H1 (cell line): ENCODE measurements at regions not wholly inside any gene's neighbourhood (a gene's known extent, or its start where the extent isn't known, plus 50 kb on each side); places are given as distances from the start of the nearest gene placed in this dataset.

Experiments
- CTCF ChIA-PET: fragments of 300-600 bp; sonication (Branson Sonifier 250); formaldehyde crosslinking; loops from one replicate; lab custom pipeline; 2021; ENCODE audit not compliant: partially characterized antibody; lab: Charles Lee
- POLR2A ChIA-PET: fragments of 300-600 bp; sonication (Branson Sonifier 250); formaldehyde crosslinking; loops from one replicate; lab custom pipeline; 2021; ENCODE audit warnings: inconsistent platforms; ENCODE audit not compliant: partially characterized antibody; lab: Charles Lee
- DNase-seq, 2 experiments: peaks; one replicate each; pipeline versions ENCODE4 v3.0.0 to v3.0.0-alpha.2; 2010 to 2022; ENCODE audit warnings: low spot score in 2 of 2, low read depth in 1 of 2, mixed read lengths in 1 of 2
- FAIRE-seq: peaks from 2 replicates; lab custom pipeline; 2011; peaks lifted over from hg19 to GRCh38; lab: Jason Lieb, UNC
- H2AFZ ChIP-seq: 2 replicates; pipeline ENCODE4 v1.8.1; 2012; ENCODE audit warnings: low read length, inconsistent platforms
- H2AK5ac ChIP-seq: 2 replicates; pipeline ENCODE4 v1.6.1; 2013; ENCODE audit warnings: low read depth, low read length
- H2BK120ac ChIP-seq: replicated peaks from 2 replicates; pipeline ENCODE3; 2013; ENCODE audit warnings: low read depth, low read length, inconsistent platforms
- H2BK12ac ChIP-seq: 2 replicates; pipeline ENCODE4 v1.6.1; 2013; ENCODE audit warnings: low read depth, low read length
- H2BK15ac ChIP-seq: 2 replicates; pipeline ENCODE4 v1.6.1; 2013; ENCODE audit warnings: low read length
- H2BK20ac ChIP-seq: 2 replicates; pipeline ENCODE4 v1.6.1; 2013; ENCODE audit warnings: low read length
- H2BK5ac ChIP-seq: 2 replicates; pipeline ENCODE4 v1.6.1; 2013; ENCODE audit warnings: low read depth, low read length
- H3K14ac ChIP-seq: 2 replicates; pipeline ENCODE4 v1.6.1; 2013; ENCODE audit warnings: inconsistent platforms; ENCODE audit not compliant: insufficient read length
- H3K18ac ChIP-seq: 2 replicates; pipeline ENCODE4 v1.6.1; 2013; ENCODE audit warnings: low read length; ENCODE audit errors: extremely low read depth
- H3K23ac ChIP-seq: 2 replicates; pipeline ENCODE4 v1.6.1; 2013; ENCODE audit warnings: inconsistent platforms; ENCODE audit not compliant: insufficient read length
- H3K23me2 ChIP-seq: 2 replicates; pipeline ENCODE4 v1.6.1; 2013; ENCODE audit warnings: low read depth, low read length
- H3K27ac ChIP-seq: 2 replicates; pipeline ENCODE4 v1.6.1; 2011; ENCODE audit warnings: low read depth, low read length, inconsistent platforms
- H3K27me3 ChIP-seq, 4 experiments: replicated peaks in 1 of 4; 1 replicate in 1 of 4; 2 replicates in 3 of 4; pipeline versions ENCODE4 v1.6.1 to v1.8.1; 2011 to 2013; ENCODE audit warnings: low read length in 3 of 4, mild to moderate bottlenecking in 3 of 4, inconsistent platforms in 2 of 4, mixed read lengths in 2 of 4, moderate library complexity in 1 of 4; ENCODE audit not compliant: control insufficient read depth in 3 of 4, insufficient read depth in 3 of 4; ENCODE audit errors: extremely low read depth in 1 of 4
- H3K36me3 ChIP-seq, 4 experiments: 2 replicates each; pipeline versions ENCODE4 v1.6.1 to v1.8.1; 2011 to 2013; ENCODE audit warnings: mild to moderate bottlenecking in 4 of 4, low read length in 3 of 4, moderate library complexity in 2 of 4, control low read depth in 1 of 4, inconsistent platforms in 1 of 4; ENCODE audit not compliant: insufficient read depth in 4 of 4, control insufficient read depth in 2 of 4
- H3K4ac ChIP-seq: replicated peaks from 2 replicates; pipeline ENCODE3; 2013; ENCODE audit warnings: low read length, low read depth, mixed read lengths, inconsistent platforms; ENCODE audit not compliant: insufficient read length
- H3K4me1 ChIP-seq, 4 experiments: replicated peaks in 1 of 4; 1 replicate in 1 of 4; 2 replicates in 3 of 4; pipeline versions ENCODE4 v1.6.1 to v1.8.1; 2011 to 2013; ENCODE audit warnings: low read length in 3 of 4, inconsistent platforms in 2 of 4, mixed read lengths in 1 of 4; ENCODE audit not compliant: insufficient read depth in 4 of 4, control insufficient read depth in 3 of 4
- H3K4me2 ChIP-seq, 2 experiments: 2 replicates each; pipeline versions ENCODE4 v1.6.1 to v1.8.1; 2011 to 2013; ENCODE audit warnings: low read depth in 2 of 2, low read length in 2 of 2, control low read depth in 1 of 2, inconsistent platforms in 1 of 2, mild to moderate bottlenecking in 1 of 2; ENCODE audit not compliant: insufficient read depth in 1 of 2
- H3K4me3 ChIP-seq, 4 experiments: fragments of 200-600, 300-600 bp in 1 of 4; sonication (generic), shearing (Covaris generic), sonication (Bioruptor Twin) in 1 of 4; 2 replicates each; pipeline versions ENCODE4 v1.5.1 to v1.8.1; 2011 to 2016; ENCODE audit warnings: low read length in 4 of 4, low read depth in 3 of 4, control low read depth in 2 of 4, inconsistent platforms in 2 of 4, mild to moderate bottlenecking in 2 of 4, mixed read lengths in 1 of 4, moderate library complexity in 1 of 4; ENCODE audit not compliant: insufficient read depth in 2 of 4; ENCODE audit errors: extremely low read depth in 1 of 4
- H3K56ac ChIP-seq: replicated peaks from 2 replicates; pipeline ENCODE3; 2013; ENCODE audit warnings: low read depth, mild to moderate bottlenecking, mixed read lengths, low read length, inconsistent platforms; ENCODE audit not compliant: insufficient read length
- H3K79me1 ChIP-seq: 2 replicates; pipeline ENCODE4 v1.6.1; 2013; ENCODE audit warnings: low read depth, low read length, control low read depth
- H3K79me2 ChIP-seq, 2 experiments: 2 replicates each; pipeline versions ENCODE4 v1.6.1 to v1.8.1; 2012 to 2013; ENCODE audit warnings: low read length in 2 of 2, mild to moderate bottlenecking in 2 of 2, inconsistent platforms in 1 of 2; ENCODE audit not compliant: insufficient read depth in 2 of 2, control insufficient read depth in 1 of 2
- H3K9ac ChIP-seq, 4 experiments: replicated peaks in 1 of 4; 1 replicate in 1 of 4; 2 replicates in 3 of 4; pipeline versions ENCODE4 v1.6.1 to v1.8.1; 2011 to 2013; ENCODE audit warnings: low read depth in 3 of 4, low read length in 3 of 4, control low read depth in 2 of 4, mild to moderate bottlenecking in 2 of 4, moderate library complexity in 2 of 4, inconsistent platforms in 1 of 4; ENCODE audit errors: extremely low read depth in 1 of 4
- H3K9me3 ChIP-seq, 2 experiments: 2 replicates each; pipeline versions ENCODE4 v1.6.1 to v1.8.1; 2012 to 2013; ENCODE audit warnings: mild to moderate bottlenecking in 2 of 2, moderate library complexity in 2 of 2, control low read depth in 1 of 2, inconsistent platforms in 1 of 2, low read depth in 1 of 2, low read length in 1 of 2, mixed read lengths in 1 of 2; ENCODE audit not compliant: insufficient read depth in 2 of 2
- H4K20me1 ChIP-seq, 2 experiments: replicated peaks in 1 of 2; 2 replicates each; pipeline versions ENCODE3 to v1.8.1; 2011 to 2013; ENCODE audit warnings: inconsistent platforms in 2 of 2, low read length in 2 of 2, mild to moderate bottlenecking in 1 of 2; ENCODE audit not compliant: insufficient read depth in 2 of 2, control insufficient read depth in 1 of 2
- H4K5ac ChIP-seq: 2 replicates; pipeline ENCODE4 v1.6.1; 2013; ENCODE audit warnings: low read length, low read depth, mixed read lengths, inconsistent platforms; ENCODE audit not compliant: insufficient read length
- H4K8ac ChIP-seq: 2 replicates; pipeline ENCODE4 v1.8.0; 2013; ENCODE audit warnings: mild to moderate bottlenecking, moderate library complexity, low read length, inconsistent platforms; ENCODE audit not compliant: insufficient read depth; ENCODE audit errors: extremely low read depth
- H4K91ac ChIP-seq: replicated peaks from 2 replicates; pipeline ENCODE3; 2013; ENCODE audit warnings: low read length, mixed read lengths, inconsistent platforms; ENCODE audit not compliant: insufficient read length
- ATF2 ChIP-seq: IDR thresholded peaks from 2 replicates; pipeline ENCODE4 v1.6.1; 2012; ENCODE audit warnings: low read length, inconsistent platforms
- EGR1 ChIP-seq: IDR thresholded peaks from 2 replicates; pipeline ENCODE4 v1.6.1; 2011; ENCODE audit warnings: low read depth, low read length, borderline replicate concordance
- EP300 ChIP-seq, 2 experiments: IDR thresholded peaks; 1 replicate in 1 of 2; 2 replicates in 1 of 2; pipeline ENCODE4 v1.6.1; 2011 to 2012; ENCODE audit warnings: low read depth in 2 of 2, low read length in 2 of 2, mild to moderate bottlenecking in 2 of 2, borderline replicate concordance in 1 of 2, inconsistent platforms in 1 of 2, moderate library complexity in 1 of 2
- EZH2 ChIP-seq: fragments of 200-600 bp; sonication (generic); IDR thresholded peaks from 2 replicates; pipeline ENCODE4 v1.7.1; 2012; ENCODE audit warnings: low read depth, mild to moderate bottlenecking, moderate library complexity, low read length, inconsistent platforms; ENCODE audit not compliant: severe bottlenecking
- GTF2F1 ChIP-seq: IDR thresholded peaks from 2 replicates; pipeline ENCODE4 v1.6.1; 2012; ENCODE audit warnings: low read depth, low read length, improper control_type of control experiment, borderline replicate concordance
- HDAC2 ChIP-seq, 2 experiments: fragments of 300-600 bp in 1 of 2; sonication (generic) in 1 of 2; IDR thresholded peaks; 2 replicates each; pipeline ENCODE4 v1.6.1; 2011 to 2012; ENCODE audit warnings: low read depth in 2 of 2, low read length in 2 of 2, mild to moderate bottlenecking in 2 of 2, moderate library complexity in 2 of 2, borderline replicate concordance in 1 of 2, inconsistent platforms in 1 of 2
- HDAC6 ChIP-seq: IDR thresholded peaks from one replicate; pipeline ENCODE4 v1.7.1; 2012; ENCODE audit warnings: low read depth, mild to moderate bottlenecking, inconsistent platforms, low read length, moderate library complexity
- POU5F1 ChIP-seq: IDR thresholded peaks from 2 replicates; pipeline ENCODE4 v1.6.1; 2011; ENCODE audit warnings: low read depth, mild to moderate bottlenecking, low read length, moderate library complexity
- SP1 ChIP-seq: IDR thresholded peaks from 2 replicates; pipeline ENCODE4 v1.6.1; 2011; ENCODE audit warnings: low read depth, low read length
- SUZ12 ChIP-seq: fragments of 200-600 bp; sonication (generic); IDR thresholded peaks from 2 replicates; pipeline ENCODE4 v1.6.1; 2012; ENCODE audit warnings: mild to moderate bottlenecking, inconsistent platforms, low read length, moderate library complexity, mixed read lengths
- TCF12 ChIP-seq: IDR thresholded peaks from 2 replicates; pipeline ENCODE4 v1.6.1; 2011; ENCODE audit warnings: low read depth, mild to moderate bottlenecking, low read length
- WGBS, 2 experiments: shearing (Covaris generic) in 1 of 2; methylation state at CpG; one replicate each; pipeline versions ENCODE4 v1.1.6 to v1.1.7; 2013 to 2015; ENCODE audit warnings: low lambda C conversion rate in 2 of 2, mixed read lengths in 2 of 2, inconsistent platforms in 1 of 2, low coverage in 1 of 2, missing lambda C conversion rate in 1 of 2; ENCODE audit not compliant: insufficient replicate concordance in 2 of 2, insufficient coverage in 1 of 2, insufficient read length in 1 of 2; ENCODE audit errors: extremely low coverage in 1 of 2, missing lambda C conversion rate in 1 of 2; 5-methylcytosine and 5-hydroxymethylcytosine counted together

GRCh38 chr10:78846760-78847159, 222.0 kb upstream of the ZMIZ1 start:
- Histone ChIP-seq H3K27ac (no peak overlapping the region), H2BK5ac (no peak overlapping the region), H3K79me2 (no peaks in the 10 kb centered on the region), H3K9ac (no peak overlapping the region), H3K27me3 (no peaks in the 10 kb centered on the region), H3K23me2 (no peaks in the 10 kb centered on the region), H3K4me1 (no peaks in the 10 kb centered on the region), H3K79me1 (no peaks in the 10 kb centered on the region), H3K23ac (no peak overlapping the region), H3K9me3 (no peaks in the 10 kb centered on the region), H3K36me3 (no peaks in the 10 kb centered on the region), H2BK12ac (no peak overlapping the region), H2AFZ (no peak overlapping the region), H3K4ac (no peak overlapping the region), H3K18ac (no peak overlapping the region), H3K14ac (no peak overlapping the region), H2AK5ac (no peak overlapping the region), H2BK120ac (no peak overlapping the region), H4K20me1 (no peaks in the 10 kb centered on the region), H2BK20ac (no peak overlapping the region), H3K56ac (no peak overlapping the region), H3K4me3 (no peak overlapping the region), H4K5ac (no peak overlapping the region), H2BK15ac (no peak overlapping the region), H4K91ac (no peak overlapping the region), H3K4me2 (no peak overlapping the region), H4K8ac (no peak overlapping the region)
- 96% methylated on average over 7 of the region's 7 CpGs; no CpG with 5 or more reads in 1 of the 2 experiments for WGBS, 2 experiments
- FAIRE-seq: no peak
- CTCF ChIA-PET: interaction anchor here (0.6 to 1.6 kb wide), 6 partner anchors 12 to 1591 kb away, joined by 3 to 4 read pairs (median 3); no protein-coding TSS in a partner anchor
- POLR2A ChIA-PET: no interaction called here
- no peak for DNase-seq
- TF ChIP-seq HDAC2 (IDR thresholded peaks at IDR 0.05; ENCODE audit: borderline replicate concordance in 1 of 2, low read depth in 2 of 2, low read length in 2 of 2) (no peak), SUZ12 (no peak), GTF2F1 (no peak), POU5F1 (no peak), SP1 (no peak), TCF12 (no peak), EP300 (IDR thresholded peaks at IDR 0.05; ENCODE audit: borderline replicate concordance in 1 of 2, low read depth in 2 of 2, low read length in 2 of 2) (no peak), EGR1 (no peak), HDAC6 (no peak), ATF2 (no peak), EZH2 (no peak)
